ENCODE measurements at regions not wholly inside any gene's neighbourhood (a gene's known extent, or its start where the extent isn't known, plus 50 kb on each side); places are given as distances from the start of the nearest gene placed in this dataset.

GRCh38 chr10:14383266-14383665, 52.5 kb upstream of the FRMD4A start:
- TF ChIP-seq CTCF (conservative IDR thresholded peaks at IDR 0.05 in 1 of 2, IDR thresholded peaks at IDR 0.05 in 1 of 2; ENCODE audit: extremely low read depth in 1 of 2, insufficient read depth in 1 of 2, low read depth in 1 of 2, low read length in 2 of 2) (no peak), EZH2 (IDR thresholded peaks at IDR 0.05; ENCODE audit: borderline replicate concordance, low read length) (no peak)

Measured in mammary epithelial cell (primary cell).